Mesenteric fat pad (tissue), 1 donor: ENCODE measurements at regions not wholly inside any gene's neighbourhood (a gene's known extent, or its start where the extent isn't known, plus 50 kb on each side); places are given as distances from the start of the nearest gene placed in this dataset.
"Not testable (repeated sequence)": the region's sequence is repeated elsewhere in the genome, so short reads cannot be mapped to it uniquely, and the experiment has no call there.

Experiments
- DNase-seq: peaks from one replicate; pipeline ENCODE4 v3.0.0-alpha.2; 2020; ENCODE audit warnings: low spot score
- donor health status: DM: yes; HTN: yes; CAD: no.

- not testable (repeated sequence) for DNase-seq
Measured at GRCh38 chr1:104664374-104664773, 914.7 kb downstream of the AMY1C start.

GRCh38 chr1:104665300-104665699 lies 915.6 kb downstream of the AMY1C start:
- no peak for DNase-seq

GRCh38 chr1:104671684-104672353 lies 922.1 kb downstream of the AMY1C start:
- no peak for DNase-seq

- DNase-seq = no peak
Measured at GRCh38 chr1:104699433-104699832, 949.7 kb downstream of the AMY1C start.

GRCh38 chr1:104702731-104703130 lies 953.0 kb downstream of the AMY1C start:
- no peak for DNase-seq

- DNase-seq = no peak
Measured at GRCh38 chr1:104706631-104707147, 957.0 kb downstream of the AMY1C start.

- no peak for DNase-seq
Measured at GRCh38 chr1:104718752-104719151, 969.1 kb downstream of the AMY1C start.

- DNase-seq = no peak
Measured at GRCh38 chr1:104720741-104721140, 971.0 kb downstream of the AMY1C start.

GRCh38 chr1:104726917-104727316 lies 977.2 kb downstream of the AMY1C start:
- no peak for DNase-seq

- no peak for DNase-seq
Measured at GRCh38 chr1:104733866-104734265, 984.2 kb downstream of the AMY1C start.

- no peak for DNase-seq
Measured at GRCh38 chr1:104745875-104746274, 996.2 kb downstream of the AMY1C start.

GRCh38 chr1:104746994-104747393 lies 997.3 kb downstream of the AMY1C start:
- no peak for DNase-seq

GRCh38 chr1:104760017-104760416 lies 1010.3 kb downstream of the AMY1C start:
- DNase-seq = no peak

GRCh38 chr1:104761961-104762570 lies 1012.4 kb downstream of the AMY1C start:
- no peak for DNase-seq

- no peak for DNase-seq
Measured at GRCh38 chr1:104765085-104765484, 1015.4 kb downstream of the AMY1C start.

GRCh38 chr1:104768466-104768865 lies 1018.8 kb downstream of the AMY1C start:
- DNase-seq = no peak

- DNase-seq = no peak
Measured at GRCh38 chr1:104780470-104781078, 1030.9 kb downstream of the AMY1C start.

- DNase-seq = no peak
Measured at GRCh38 chr1:104785575-104786187, 1036.0 kb downstream of the AMY1C start.

GRCh38 chr1:104787866-104788510 lies 1038.3 kb downstream of the AMY1C start:
- no peak for DNase-seq

GRCh38 chr1:104791030-104791429 lies 1041.3 kb downstream of the AMY1C start:
- DNase-seq = no peak

GRCh38 chr1:104794035-104794434 lies 1044.3 kb downstream of the AMY1C start:
- no peak for DNase-seq

- no peak for DNase-seq
Measured at GRCh38 chr1:104795931-104796330, 1046.2 kb downstream of the AMY1C start.
